IPS DF 6.9 (cell line): ENCODE measurements at regions not wholly inside any gene's neighbourhood (a gene's known extent, or its start where the extent isn't known, plus 50 kb on each side); places are given as distances from the start of the nearest gene placed in this dataset.
"Not testable (repeated sequence)": the region's sequence is repeated elsewhere in the genome, so short reads cannot be mapped to it uniquely, and the experiment has no call there.

Source experiments
- DNase-seq: peaks from one replicate; pipeline ENCODE4 v3.0.0-alpha.2; 2013; ENCODE audit warnings: low read depth, low spot score
- H3K27ac ChIP-seq: one replicate; pipeline ENCODE4 v1.5.1; 2013; ENCODE audit warnings: low read length, control low read depth
- H3K27me3 ChIP-seq: 2 replicates; pipeline ENCODE4 v1.6.1; 2013; ENCODE audit warnings: mild to moderate bottlenecking, low read length; ENCODE audit not compliant: control insufficient read depth, insufficient read depth
- H3K36me3 ChIP-seq: 2 replicates; pipeline ENCODE4 v1.6.1; 2013; ENCODE audit warnings: low read length; ENCODE audit not compliant: control insufficient read depth, insufficient read depth
- H3K4me1 ChIP-seq: 2 replicates; pipeline ENCODE4 v1.6.1; 2013; ENCODE audit warnings: low read length; ENCODE audit not compliant: control insufficient read depth, insufficient read depth
- H3K4me3 ChIP-seq: 2 replicates; pipeline ENCODE4 v1.5.1; 2013; ENCODE audit warnings: mild to moderate bottlenecking, low read length
- H3K9me3 ChIP-seq: 2 replicates; pipeline ENCODE4 v1.6.1; 2013; ENCODE audit warnings: low read length, inconsistent platforms; ENCODE audit not compliant: control insufficient read depth, insufficient read depth
- WGBS: extraction: QIAGEN DNeasy Blood & Tissue Kit; methylation state at CpG from one replicate; pipeline ENCODE4 v1.1.7; 2013; ENCODE audit warnings: mixed read lengths, missing lambda C conversion rate; ENCODE audit not compliant: insufficient read length, insufficient coverage; 5-methylcytosine and 5-hydroxymethylcytosine counted together

DNA sequence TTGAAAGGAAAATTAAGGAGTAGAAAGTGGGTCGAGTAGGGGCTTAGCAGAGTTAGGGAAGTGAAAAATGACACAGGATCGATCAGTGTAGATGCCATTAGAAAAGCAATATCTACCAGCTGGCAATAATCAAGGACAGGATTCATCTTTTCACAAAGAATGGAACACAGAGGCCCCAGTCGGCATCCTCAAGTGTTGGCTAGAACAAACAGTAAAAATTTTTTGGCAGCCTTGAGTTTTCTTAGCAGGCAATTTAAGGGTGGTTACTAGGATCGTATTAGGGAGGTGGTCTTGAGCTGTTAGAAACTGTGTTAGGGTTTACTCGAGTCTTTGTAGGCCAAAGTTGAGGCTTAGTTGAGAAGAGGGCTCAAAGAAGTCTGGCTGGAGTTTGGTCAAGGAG lies 658.8 kb upstream of the SGO1 start:
- Histone ChIP-seq H3K9me3 (no peaks in the 10 kb centered on the region), H3K27ac (no peak overlapping the region), H3K4me1 (no peaks in the 10 kb centered on the region), H3K27me3 (no peaks in the 10 kb centered on the region), H3K36me3 (no peaks in the 10 kb centered on the region), H3K4me3 (no peak overlapping the region)
- DNase-seq = no peak
- WGBS = no CpG with 5 or more reads among the region's 5 CpGs

DNA sequence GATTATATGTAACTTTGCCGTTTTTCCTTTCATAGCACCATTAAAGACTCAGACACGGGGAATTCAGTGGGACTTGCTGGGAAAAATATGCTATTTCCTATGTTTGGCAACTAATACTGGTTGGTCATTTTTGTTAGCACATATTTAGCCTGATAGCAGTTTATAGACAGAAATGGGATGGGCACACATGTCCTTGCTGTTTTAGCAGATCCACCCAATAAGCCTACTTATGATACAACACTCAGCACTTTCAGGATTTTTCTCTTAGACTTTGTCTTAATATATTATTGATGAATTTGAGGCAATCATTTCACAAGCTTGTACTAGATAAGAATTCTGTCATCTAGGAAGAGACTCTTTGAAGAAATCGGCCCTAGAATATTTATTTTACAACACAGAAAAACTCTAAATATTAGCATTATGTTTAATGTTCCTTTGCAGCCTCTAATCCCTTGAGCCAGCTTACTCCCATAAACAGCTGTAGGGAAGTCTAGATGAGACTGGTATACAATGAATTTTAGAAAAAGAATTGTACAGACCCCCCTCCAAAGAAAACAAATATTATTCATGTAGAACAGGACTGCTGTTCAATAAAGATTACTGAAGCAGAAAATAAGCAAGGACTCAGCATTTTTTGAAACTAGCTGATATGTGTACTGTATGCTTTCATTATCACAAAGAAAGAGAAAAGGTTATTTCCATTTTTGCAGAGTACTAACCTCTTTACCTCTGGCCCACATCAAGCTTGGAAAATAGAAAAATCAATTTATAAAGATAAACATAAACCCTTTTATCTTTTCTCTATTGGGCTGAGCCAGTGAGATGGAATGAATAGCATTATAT lies 656.8 kb upstream of the SGO1 start:
- Histone ChIP-seq H3K36me3 (no peaks in the 10 kb centered on the region), H3K4me3 (no peak overlapping the region), H3K9me3 (no peaks in the 10 kb centered on the region), H3K4me1 (no peaks in the 10 kb centered on the region), H3K27ac (no peak overlapping the region), H3K27me3 (no peaks in the 10 kb centered on the region)
- DNase-seq = no peak
- no CpG with 5 or more reads among the region's 3 CpGs for WGBS

DNA sequence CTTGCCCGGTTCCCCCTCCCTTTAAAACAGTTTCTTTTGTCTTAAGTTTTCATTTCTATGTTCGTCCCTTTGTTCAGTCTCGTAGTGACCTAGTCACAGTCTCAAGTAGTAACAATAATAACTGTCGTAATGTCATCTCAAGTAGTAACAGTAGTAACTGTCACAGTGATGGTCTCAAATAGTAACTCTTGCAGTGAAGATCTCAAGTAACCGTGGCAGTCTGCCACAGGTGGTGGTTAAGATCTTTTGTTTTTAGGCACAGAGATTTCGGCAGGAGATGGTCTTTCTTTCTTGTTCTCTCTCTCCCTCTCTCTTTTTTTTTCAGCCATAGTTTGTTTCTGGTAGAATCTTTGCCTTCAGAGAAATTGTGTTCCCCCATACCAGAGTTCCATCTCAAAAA lies 656.0 kb upstream of the SGO1 start:
- Histone ChIP-seq H3K4me1 (no peaks in the 10 kb centered on the region), H3K4me3 (no peak overlapping the region), H3K27me3 (no peaks in the 10 kb centered on the region), H3K36me3 (no peaks in the 10 kb centered on the region), H3K9me3 (no peaks in the 10 kb centered on the region), H3K27ac (no peak overlapping the region)
- no peak for DNase-seq
- WGBS = no CpG with 5 or more reads among the region's 6 CpGs

DNA sequence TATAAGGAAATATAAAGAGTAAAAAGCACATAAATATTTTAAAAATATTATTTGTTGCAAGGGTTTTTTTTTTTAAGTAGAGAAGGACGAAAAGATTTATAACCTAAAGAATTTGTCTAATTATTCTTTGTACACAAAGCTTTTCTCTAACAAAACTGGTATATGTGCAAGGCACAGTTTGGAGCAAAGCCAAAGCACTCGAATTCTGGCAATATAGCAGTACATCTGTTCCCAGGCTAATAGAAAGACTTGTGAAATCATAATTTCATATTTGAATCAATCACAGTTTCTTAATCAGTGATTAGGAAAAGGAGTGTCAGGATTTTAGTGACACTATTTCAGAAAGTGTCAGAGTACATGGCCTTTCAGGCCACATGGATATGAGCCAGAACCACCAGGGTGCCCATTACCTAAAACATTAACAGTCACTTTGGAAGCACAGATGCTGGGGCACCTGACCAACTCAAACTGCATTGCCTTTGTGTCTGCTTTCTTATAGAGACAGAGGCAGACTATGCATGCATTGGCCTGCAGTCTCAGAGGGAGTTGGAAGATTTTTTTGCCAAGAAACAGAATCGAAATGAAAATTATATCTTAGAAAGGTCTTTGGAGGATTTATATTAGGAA lies 651.8 kb upstream of the SGO1 start:
- Histone ChIP-seq H3K4me1 (no peaks in the 10 kb centered on the region), H3K36me3 (no peaks in the 10 kb centered on the region), H3K4me3 (no peak overlapping the region), H3K27me3 (no peaks in the 10 kb centered on the region), H3K27ac (no peak overlapping the region), H3K9me3 (no peaks in the 10 kb centered on the region)
- no CpG with 5 or more reads among the region's 3 CpGs for WGBS
- no peak for DNase-seq

DNA sequence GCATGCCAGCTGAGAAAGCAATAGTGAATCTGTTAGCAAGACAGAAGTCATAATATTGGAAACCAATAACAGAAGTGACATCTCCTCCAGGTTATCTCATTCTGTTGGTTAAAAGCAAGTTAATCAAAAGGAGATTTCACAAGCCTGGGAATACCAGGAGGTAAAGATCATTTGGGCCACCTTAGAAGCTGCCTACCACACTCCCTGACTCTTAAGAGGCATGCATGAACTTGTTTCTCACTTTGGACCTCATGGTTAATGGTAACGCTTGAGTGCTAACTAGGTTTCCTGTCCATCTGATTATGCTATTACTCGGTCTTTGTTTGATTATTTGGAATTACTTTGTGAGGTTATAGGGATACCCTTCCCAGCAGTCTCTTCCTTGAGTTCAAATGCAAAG lies 650.8 kb upstream of the SGO1 start:
- no peaks in the 10 kb centered on the region for H3K9me3 ChIP-seq
- WGBS = no CpG with 5 or more reads among the region's 2 CpGs
- H3K4me3 ChIP-seq = no peak overlapping the region
- no peak for DNase-seq
- no peaks in the 10 kb centered on the region for H3K36me3 ChIP-seq
- no peak overlapping the region for H3K27ac ChIP-seq
- no peaks in the 10 kb centered on the region for H3K4me1 ChIP-seq
- H3K27me3 ChIP-seq = no peaks in the 10 kb centered on the region

DNA sequence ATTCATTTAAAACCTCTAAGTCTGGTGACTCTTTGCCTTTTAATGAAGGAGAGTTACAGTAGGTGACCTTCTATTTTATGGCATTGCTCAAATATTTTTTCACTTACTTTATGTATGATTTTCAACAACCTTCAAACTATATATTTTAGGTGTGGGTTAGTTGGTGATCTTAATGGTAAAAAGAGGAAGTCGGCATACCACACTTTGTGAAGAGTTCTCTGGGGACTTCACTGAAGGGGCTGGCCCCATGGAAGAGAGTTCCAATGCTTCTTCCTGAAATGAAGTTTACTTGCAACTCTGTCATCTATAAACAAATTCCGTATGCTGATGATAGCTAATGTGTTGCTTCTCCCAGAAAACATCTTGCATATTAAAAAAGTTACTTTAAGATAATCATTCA lies 647.0 kb upstream of the SGO1 start:
- WGBS = no CpG with 5 or more reads among the region's 2 CpGs
- no peak overlapping the region for H3K4me3 ChIP-seq
- no peaks in the 10 kb centered on the region for H3K4me1 ChIP-seq
- H3K27me3 ChIP-seq = no peaks in the 10 kb centered on the region
- H3K27ac ChIP-seq = no peak overlapping the region
- H3K36me3 ChIP-seq = no peaks in the 10 kb centered on the region
- DNase-seq = no peak
- no peaks in the 10 kb centered on the region for H3K9me3 ChIP-seq

DNA sequence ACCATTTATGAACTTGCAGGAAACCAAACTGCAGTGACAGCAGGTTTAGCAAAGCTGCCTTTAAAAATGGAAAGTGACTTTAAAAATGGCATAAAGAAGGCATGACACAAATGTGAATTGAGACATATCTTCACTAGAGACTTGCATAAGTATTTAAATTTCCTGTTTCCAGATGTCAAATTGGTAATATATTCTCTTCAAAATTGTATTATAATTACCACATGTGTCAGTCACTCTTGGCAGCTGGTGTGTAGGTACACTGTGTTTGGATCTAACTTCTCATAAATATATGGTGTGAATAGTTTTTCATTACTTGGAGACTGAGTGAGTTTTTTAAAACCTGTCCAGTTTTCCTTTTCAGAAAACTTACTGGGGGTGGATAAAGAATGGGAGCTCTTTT lies 636.2 kb upstream of the SGO1 start:
- Histone ChIP-seq H3K4me3 (no peak overlapping the region), H3K27ac (no peak overlapping the region), H3K27me3 (no peaks in the 10 kb centered on the region), H3K36me3 (no peaks in the 10 kb centered on the region), H3K4me1 (no peaks in the 10 kb centered on the region; the same call in 1 of the 2 replicates), H3K9me3 (no peaks in the 10 kb centered on the region)
- DNase-seq = no peak

DNA sequence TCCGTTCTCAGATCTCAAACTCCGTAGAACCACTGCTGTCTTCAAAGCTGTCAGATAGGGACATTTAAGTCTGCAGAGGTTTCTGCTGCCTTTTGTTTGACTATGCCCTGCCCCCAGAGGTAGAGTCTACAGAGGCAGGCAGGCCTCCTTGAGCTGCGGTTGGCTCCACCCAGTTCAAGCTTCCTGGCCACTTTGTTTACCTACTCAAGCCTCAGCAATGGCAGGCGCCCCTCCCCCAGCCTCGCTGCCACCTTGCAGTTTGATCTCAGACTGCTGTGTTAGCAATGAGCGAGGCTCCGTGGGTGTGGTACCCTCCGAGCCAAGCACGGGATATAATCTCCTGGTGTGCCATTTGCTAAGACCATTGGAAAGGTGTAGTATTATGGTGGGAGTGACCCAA lies 634.9 kb upstream of the SGO1 start:
- H3K9me3 ChIP-seq, H3K4me1 ChIP-seq, H3K36me3 ChIP-seq, H3K27ac ChIP-seq, DNase-seq, H3K27me3 ChIP-seq, H3K4me3 ChIP-seq: not testable (repeated sequence)
- no CpG with 5 or more reads among the region's 9 CpGs for WGBS

DNA sequence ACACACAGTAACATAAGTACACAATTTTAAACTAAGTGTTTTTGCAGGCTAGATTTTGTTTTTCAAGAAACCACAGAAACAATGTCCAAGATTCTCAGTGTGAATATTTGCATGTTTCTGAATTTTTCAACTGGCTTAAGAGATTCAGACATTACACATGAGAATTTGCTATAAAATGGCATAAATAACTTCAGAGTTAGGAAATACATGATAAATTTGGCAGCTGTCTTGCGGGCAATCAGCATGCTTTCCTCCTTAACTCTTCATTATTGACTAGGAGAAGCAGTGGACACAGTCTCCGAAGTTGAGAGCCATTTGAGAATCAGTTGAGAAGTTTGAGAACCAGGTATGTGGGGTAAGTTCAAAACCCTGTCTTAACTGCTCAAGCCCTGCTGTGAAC lies 625.6 kb upstream of the SGO1 start:
- no peak for DNase-seq
- H3K27ac ChIP-seq = no peak overlapping the region
- WGBS = no CpG with 5 or more reads among the region's 2 CpGs
- no peaks in the 10 kb centered on the region for H3K27me3 ChIP-seq
- H3K4me3 ChIP-seq = no peak overlapping the region
- no peaks in the 10 kb centered on the region for H3K4me1 ChIP-seq
- H3K9me3 ChIP-seq = no peaks in the 10 kb centered on the region
- no peaks in the 10 kb centered on the region for H3K36me3 ChIP-seq

DNA sequence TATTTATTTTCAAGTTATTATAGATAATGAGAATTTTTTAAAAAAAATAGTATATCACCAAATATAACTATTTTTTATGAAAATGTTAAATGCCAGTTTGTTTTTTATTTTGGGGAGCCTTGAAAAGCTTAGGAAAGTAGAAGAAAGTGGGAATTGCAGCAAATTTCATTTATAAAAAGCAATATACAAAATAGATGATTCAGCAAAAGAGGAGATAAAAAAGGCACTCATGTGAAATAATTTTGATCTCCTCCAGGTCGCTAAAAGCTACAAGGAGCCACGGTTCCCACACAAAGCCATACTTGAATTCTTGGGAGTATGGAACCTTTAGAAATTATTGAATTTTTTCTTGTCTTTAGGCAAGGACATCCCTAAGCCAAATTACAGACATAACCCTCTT lies 625.0 kb upstream of the SGO1 start:
- H3K27me3 ChIP-seq = no peaks in the 10 kb centered on the region
- no peaks in the 10 kb centered on the region for H3K9me3 ChIP-seq
- H3K36me3 ChIP-seq = no peaks in the 10 kb centered on the region
- H3K27ac ChIP-seq = no peak overlapping the region
- no peaks in the 10 kb centered on the region for H3K4me1 ChIP-seq
- DNase-seq = no peak
- no peak overlapping the region for H3K4me3 ChIP-seq
- WGBS = no CpG with 5 or more reads among the region's 2 CpGs

DNA sequence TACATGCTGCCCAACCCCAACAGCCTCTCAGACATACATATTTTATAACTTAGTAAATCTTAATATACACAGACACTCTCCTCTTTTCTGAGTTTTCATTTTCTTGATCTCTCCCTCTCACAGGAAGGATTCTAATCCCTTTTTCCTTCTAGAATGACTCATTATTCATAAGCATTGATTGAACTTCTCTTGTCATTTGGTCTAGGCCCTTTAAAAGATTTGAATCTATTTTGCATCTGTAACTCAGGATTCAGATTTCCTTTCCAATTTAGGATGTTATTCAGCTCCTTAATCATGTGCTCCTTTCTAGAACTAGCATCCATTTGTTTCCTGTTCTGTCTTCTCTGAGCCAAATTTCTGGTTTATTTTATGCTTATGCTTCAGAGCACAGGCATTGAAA lies 624.5 kb upstream of the SGO1 start:
- no peaks in the 10 kb centered on the region for H3K9me3 ChIP-seq
- no peak overlapping the region for H3K27ac ChIP-seq
- no peak for DNase-seq
- no peaks in the 10 kb centered on the region for H3K4me1 ChIP-seq
- no peaks in the 10 kb centered on the region for H3K27me3 ChIP-seq
- H3K4me3 ChIP-seq = no peak overlapping the region
- no peaks in the 10 kb centered on the region for H3K36me3 ChIP-seq
